Mesendoderm (in vitro differentiated cells): ENCODE measurements at regions not wholly inside any gene's neighbourhood (a gene's known extent, or its start where the extent isn't known, plus 50 kb on each side); places are given as distances from the start of the nearest gene placed in this dataset.
"Not testable (repeated sequence)": the region's sequence is repeated elsewhere in the genome, so short reads cannot be mapped to it uniquely, and the experiment has no call there.

Experiments
- DNase-seq: peaks from one replicate; pipeline ENCODE4 v3.0.0; 2013
- H2AK5ac ChIP-seq: 2 replicates; pipeline ENCODE4 v1.6.1; 2013; ENCODE audit warnings: low read length, inconsistent platforms
- H2BK120ac ChIP-seq: 2 replicates; pipeline ENCODE4 v1.6.1; 2013; ENCODE audit warnings: low read depth, mild to moderate bottlenecking, low read length, moderate library complexity, mixed read lengths
- H2BK15ac ChIP-seq: replicated peaks from 2 replicates; pipeline ENCODE4 v1.6.1; 2013; ENCODE audit warnings: low read depth, mild to moderate bottlenecking, moderate library complexity
- H2BK5ac ChIP-seq: 2 replicates; pipeline ENCODE4 v1.6.1; 2013; ENCODE audit warnings: low read length, inconsistent platforms
- H3K18ac ChIP-seq: 2 replicates; pipeline ENCODE4 v1.6.1; 2013; ENCODE audit warnings: mild to moderate bottlenecking, low read length, mixed read lengths
- H3K23ac ChIP-seq: one replicate; pipeline ENCODE4 v1.6.1; 2013; ENCODE audit warnings: low read length
- H3K27ac ChIP-seq: 2 replicates; pipeline ENCODE4 v1.5.1; 2013; ENCODE audit warnings: low read depth, mild to moderate bottlenecking, inconsistent platforms, low read length, moderate library complexity
- H3K27me3 ChIP-seq: 2 replicates; pipeline ENCODE4 v1.6.1; 2013; ENCODE audit warnings: low read length, control low read depth, mild to moderate bottlenecking, inconsistent platforms; ENCODE audit not compliant: insufficient read depth, poor library complexity
- H3K36me3 ChIP-seq: 2 replicates; pipeline ENCODE4 v1.6.1; 2013; ENCODE audit warnings: low read length, inconsistent platforms; ENCODE audit not compliant: control insufficient read depth, insufficient read depth
- H3K4ac ChIP-seq: one replicate; pipeline ENCODE4 v1.6.1; 2013; ENCODE audit warnings: low read depth, mild to moderate bottlenecking, low read length, moderate library complexity
- H3K4me1 ChIP-seq: 2 replicates; pipeline ENCODE4 v1.6.1; 2013; ENCODE audit warnings: low read depth, low read length, inconsistent platforms; ENCODE audit not compliant: control insufficient read depth
- H3K4me2 ChIP-seq: 2 replicates; pipeline ENCODE4 v1.6.1; 2013; ENCODE audit warnings: low read length
- H3K4me3 ChIP-seq: 2 replicates; pipeline ENCODE4 v1.5.1; 2013; ENCODE audit warnings: mild to moderate bottlenecking, low read length
- H3K56ac ChIP-seq: one replicate; pipeline ENCODE4 v1.6.1; 2013; ENCODE audit warnings: low read length
- H3K79me1 ChIP-seq: 2 replicates; pipeline ENCODE4 v1.6.1; 2013; ENCODE audit warnings: low read length, inconsistent platforms
- H3K79me2 ChIP-seq: 2 replicates; pipeline ENCODE4 v1.6.1; 2013; ENCODE audit warnings: mild to moderate bottlenecking, low read length; ENCODE audit not compliant: control insufficient read depth, insufficient read depth
- H3K9ac ChIP-seq: 2 replicates; pipeline ENCODE4 v1.6.1; 2013; ENCODE audit warnings: low read length, inconsistent platforms
- H4K5ac ChIP-seq: one replicate; pipeline ENCODE4 v1.6.1; 2013; ENCODE audit warnings: low read length
- H4K8ac ChIP-seq: one replicate; pipeline ENCODE4 v1.6.1; 2013; ENCODE audit warnings: low read depth, mild to moderate bottlenecking, control low read depth, low read length, moderate library complexity
- WGBS: extraction: QIAGEN DNeasy Blood & Tissue Kit; methylation state at CpG from one replicate; pipeline ENCODE4 v1.1.7; 2013; ENCODE audit warnings: low lambda C conversion rate, missing lambda C conversion rate; ENCODE audit not compliant: insufficient coverage; ENCODE audit errors: extremely low coverage; 5-methylcytosine and 5-hydroxymethylcytosine counted together

- no peak overlapping the region for H4K8ac ChIP-seq
- no peak overlapping the region for H3K27ac ChIP-seq
- H3K4ac ChIP-seq: no peak overlapping the region
- no peak overlapping the region for H3K4me3 ChIP-seq
- no peaks in the 10 kb centered on the region for H3K4me1 ChIP-seq
- H4K5ac ChIP-seq: no peak overlapping the region
- no peak overlapping the region for H2BK15ac ChIP-seq
- no peak overlapping the region for H2BK120ac ChIP-seq
- H3K4me2 ChIP-seq: no peak overlapping the region
- H3K23ac ChIP-seq: no peak overlapping the region
- no peak overlapping the region for H3K9ac ChIP-seq
- H2BK5ac ChIP-seq: no peak overlapping the region
- no peaks in the 10 kb centered on the region for H3K79me1 ChIP-seq
- no peak overlapping the region for H3K56ac ChIP-seq
- no peaks in the 10 kb centered on the region for H3K79me2 ChIP-seq
- no peaks in the 10 kb centered on the region for H3K27me3 ChIP-seq
- no peak overlapping the region for H2AK5ac ChIP-seq
- no peaks in the 10 kb centered on the region for H3K36me3 ChIP-seq
- no peak for DNase-seq
- H3K18ac ChIP-seq: no peak overlapping the region
Measured at GRCh38 chr13:79987323-79987722, 353.6 kb downstream of the SPRY2 start.

- Histone ChIP-seq H2BK15ac (peak overlapping the region; percentile 74), H3K9ac (no peak overlapping the region), H3K4ac (no peak overlapping the region), H3K4me2 (no peak overlapping the region), H4K8ac (no peak overlapping the region), H3K36me3 (no peaks in the 10 kb centered on the region), H2AK5ac (no peak overlapping the region), H3K23ac (no peak overlapping the region), H3K79me2 (no peaks in the 10 kb centered on the region), H3K79me1 (no peaks in the 10 kb centered on the region), H3K18ac (no peak overlapping the region), H3K27ac (no peak overlapping the region), H3K56ac (no peak overlapping the region), H3K4me3 (no peak overlapping the region), H2BK5ac (no peak overlapping the region), H3K27me3 (no peaks in the 10 kb centered on the region), H2BK120ac (peak overlapping the region; percentile 61), H4K5ac (no peak overlapping the region), H3K4me1 (no peaks in the 10 kb centered on the region)
- no CpG with 5 or more reads among the region's 1 CpG for WGBS
- DNase-seq: no peak
Measured at GRCh38 chr13:79986890-79987289, 354.0 kb downstream of the SPRY2 start.

GRCh38 chr13:79974935-79975650, 365.8 kb downstream of the SPRY2 start:
- not testable (repeated sequence) for DNase-seq, H3K79me2 ChIP-seq, H2BK5ac ChIP-seq, H4K8ac ChIP-seq, H3K36me3 ChIP-seq, H3K27ac ChIP-seq, H4K5ac ChIP-seq, H3K9ac ChIP-seq, H2BK15ac ChIP-seq, H3K4ac ChIP-seq, H3K79me1 ChIP-seq, H2BK120ac ChIP-seq, H3K18ac ChIP-seq, H3K27me3 ChIP-seq, H3K4me3 ChIP-seq, H3K4me2 ChIP-seq, H3K56ac ChIP-seq, H3K4me1 ChIP-seq, H3K23ac ChIP-seq, H2AK5ac ChIP-seq
- no CpG with 5 or more reads among the region's 7 CpGs for WGBS

DNA sequence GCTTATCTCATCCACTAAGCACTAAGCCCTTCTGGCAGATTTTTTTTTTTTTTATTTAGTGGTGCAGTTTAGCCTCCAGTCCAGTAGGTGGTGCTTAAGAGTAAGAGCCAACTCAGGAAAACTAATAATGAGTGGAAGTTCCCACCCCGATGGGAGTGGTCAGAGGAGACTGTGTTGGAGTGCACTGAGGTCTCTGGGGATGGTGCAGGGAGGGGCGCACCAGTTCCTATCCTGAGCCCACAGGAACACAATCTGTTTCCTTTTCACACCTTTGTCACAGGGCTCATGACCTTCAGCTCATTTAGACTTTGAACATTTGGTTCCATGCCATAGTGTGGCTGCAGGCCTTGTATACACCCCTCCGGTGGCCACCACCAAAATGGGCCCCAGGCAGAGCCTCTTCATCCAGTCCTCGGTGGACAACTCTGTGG, 367.4 kb downstream of the SPRY2 start:
- peak; percentile 47 for DNase-seq
- Histone ChIP-seq H3K4me1 (no peaks in the 10 kb centered on the region), H4K8ac (no peak overlapping the region), H3K4ac (no peak overlapping the region), H3K79me1 (no peaks in the 10 kb centered on the region), H2BK5ac (no peak overlapping the region), H3K27ac (no peak overlapping the region), H3K56ac (no peak overlapping the region), H3K36me3 (no peaks in the 10 kb centered on the region), H4K5ac (no peak overlapping the region), H2AK5ac (no peak overlapping the region), H2BK15ac (no peak overlapping the region), H3K9ac (no peak overlapping the region), H3K4me3 (no peak overlapping the region), H3K79me2 (no peaks in the 10 kb centered on the region), H3K23ac (no peak overlapping the region), H3K27me3 (no peaks in the 10 kb centered on the region), H2BK120ac (no peak overlapping the region), H3K4me2 (no peak overlapping the region), H3K18ac (no peak overlapping the region)
- no CpG with 5 or more reads among the region's 4 CpGs for WGBS

GRCh38 chr13:79972066-79972569, 368.8 kb downstream of the SPRY2 start:
- H2AK5ac ChIP-seq: no peak overlapping the region
- H3K23ac ChIP-seq: no peak overlapping the region

DNA sequence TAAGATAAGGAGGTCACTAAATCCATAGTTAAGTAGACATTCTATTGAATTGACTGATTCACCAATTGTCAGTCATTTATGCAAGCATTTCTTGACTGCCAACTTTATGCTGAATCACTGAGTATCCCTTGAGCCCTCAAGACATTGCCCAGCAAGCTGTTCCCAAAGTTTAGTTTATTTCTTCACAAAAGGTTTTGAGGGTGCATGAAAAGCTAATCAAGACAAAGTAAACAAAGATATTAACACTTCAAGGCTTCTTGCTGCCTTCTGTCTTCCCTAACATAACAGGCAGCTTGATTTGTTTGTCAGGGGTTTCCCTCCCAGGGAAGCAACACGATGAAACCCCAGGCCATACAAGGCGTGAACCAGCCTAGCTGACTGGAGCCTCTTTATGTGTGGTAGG, 374.4 kb downstream of the SPRY2 start:
- H3K4me3 ChIP-seq: no peak overlapping the region
- no peaks in the 10 kb centered on the region for H3K4me1 ChIP-seq
- no peak overlapping the region for H3K4me2 ChIP-seq
- no peak overlapping the region for H3K23ac ChIP-seq
- H3K18ac ChIP-seq: no peak overlapping the region
- peak overlapping the region; percentile 43 for H3K4ac ChIP-seq
- peak; percentile 79 for DNase-seq
- no peak overlapping the region for H2BK120ac ChIP-seq
- H4K5ac ChIP-seq: no peak overlapping the region
- no peaks in the 10 kb centered on the region for H3K79me1 ChIP-seq
- H2AK5ac ChIP-seq: no peak overlapping the region
- H2BK5ac ChIP-seq: no peak overlapping the region
- no peak overlapping the region for H2BK15ac ChIP-seq
- H3K27me3 ChIP-seq: no peaks in the 10 kb centered on the region
- no peak overlapping the region for H4K8ac ChIP-seq
- H3K36me3 ChIP-seq: no peaks in the 10 kb centered on the region
- H3K79me2 ChIP-seq: no peaks in the 10 kb centered on the region
- WGBS: no CpG with 5 or more reads among the region's 2 CpGs
- no peak overlapping the region for H3K9ac ChIP-seq
- H3K56ac ChIP-seq: peak overlapping the region; percentile 0
- peak overlapping the region; percentile 58 for H3K27ac ChIP-seq

More at GRCh38 chr13:79972066-79972569, 368.8 kb downstream of the SPRY2 start:
- Histone ChIP-seq H4K8ac (no peak overlapping the region), H3K4ac (no peak overlapping the region), H3K27ac (no peak overlapping the region), H2BK5ac (no peak overlapping the region), H3K36me3 (no peaks in the 10 kb centered on the region), H3K27me3 (no peaks in the 10 kb centered on the region), H3K79me2 (no peaks in the 10 kb centered on the region), H3K4me1 (no peaks in the 10 kb centered on the region), H3K4me3 (no peak overlapping the region), H3K79me1 (no peaks in the 10 kb centered on the region), H2BK120ac (no peak overlapping the region), H3K9ac (no peak overlapping the region), H3K4me2 (no peak overlapping the region), H3K18ac (no peak overlapping the region), H4K5ac (no peak overlapping the region), H3K56ac (no peak overlapping the region), H2BK15ac (no peak overlapping the region)
- no peak for DNase-seq
- WGBS: no CpG with 5 or more reads among the region's 2 CpGs
